ENCODE measurements at regions not wholly inside any gene's neighbourhood (a gene's known extent, or its start where the extent isn't known, plus 50 kb on each side); places are given as distances from the start of the nearest gene placed in this dataset.
"Not testable (repeated sequence)": the region's sequence is repeated elsewhere in the genome, so short reads cannot be mapped to it uniquely, and the experiment has no call there.

- H3K4me3 ChIP-seq (ENCODE audit: low read length) = no peak overlapping the region
- no peak for DNase-seq (ENCODE audit: low read depth, low spot score)
Measured at GRCh38 chr13:21309542-21310172, 133.2 kb downstream of the MRPL57 start.

GRCh38 chr13:21310220-21310619 is 133.8 kb downstream of the MRPL57 start:
- no peak for DNase-seq (ENCODE audit: low read depth, low spot score)
- H3K4me3 ChIP-seq (ENCODE audit: low read length) = no peak overlapping the region

GRCh38 chr13:21314976-21315375 is 138.5 kb downstream of the MRPL57 start:
- H3K4me3 ChIP-seq (ENCODE audit: low read length) = not testable (repeated sequence)
- peak; percentile 67 for DNase-seq (ENCODE audit: low read depth, low spot score)

GRCh38 chr13:21316376-21316775 is 139.9 kb downstream of the MRPL57 start:
- H3K4me3 ChIP-seq (ENCODE audit: low read length) = no peak overlapping the region
- DNase-seq (ENCODE audit: low read depth, low spot score) = no peak

- DNase-seq (ENCODE audit: low read depth, low spot score) = no peak
- no peak overlapping the region for H3K4me3 ChIP-seq (ENCODE audit: low read length)
Measured at GRCh38 chr13:21318891-21319532, 140.1 kb downstream of the ZDHHC20 start.

- DNase-seq (ENCODE audit: low read depth, low spot score) = no peak
- H3K4me3 ChIP-seq (ENCODE audit: low read length) = no peak overlapping the region
Measured at GRCh38 chr13:21319869-21320641, 139.0 kb downstream of the ZDHHC20 start.

GRCh38 chr13:21320642-21321034 is 138.5 kb downstream of the ZDHHC20 start:
- H3K4me3 ChIP-seq (ENCODE audit: low read length) = no peak overlapping the region
- DNase-seq (ENCODE audit: low read depth, low spot score) = no peak

GRCh38 chr13:21321269-21321668 is 137.8 kb downstream of the ZDHHC20 start:
- DNase-seq (ENCODE audit: low read depth, low spot score) = no peak
- H3K4me3 ChIP-seq (ENCODE audit: low read length) = no peak overlapping the region

GRCh38 chr13:21322327-21322965 is 136.7 kb downstream of the ZDHHC20 start:
- DNase-seq (ENCODE audit: low read depth, low spot score) = no peak
- H3K4me3 ChIP-seq (ENCODE audit: low read length) = no peak overlapping the region
